GM19035 (cell line): ENCODE measurements at regions not wholly inside any gene's neighbourhood (a gene's known extent, or its start where the extent isn't known, plus 50 kb on each side); places are given as distances from the start of the nearest gene placed in this dataset.

Experiments used
- ATAC-seq: cut with Tn5 transposase; IDR thresholded peaks from one replicate; pipeline ENCODE4 v1.9.1; 2021; ENCODE audit not compliant: unreplicated experiment

GRCh38 chr3:40979962-40980361, 219.3 kb upstream of the CTNNB1 start:
- no peak for ATAC-seq

GRCh38 chr3:40980467-40980866, 218.8 kb upstream of the CTNNB1 start:
- no peak for ATAC-seq

GRCh38 chr3:40985195-40985594, 214.1 kb upstream of the CTNNB1 start:
- ATAC-seq = no peak

- ATAC-seq = no peak
These were observed 210.8 kb upstream of the CTNNB1 start for GRCh38 chr3:40988468-40988867.

- ATAC-seq = no peak
These were observed 209.9 kb upstream of the CTNNB1 start for GRCh38 chr3:40989141-40990061.

GRCh38 chr3:40990062-40990456, 209.2 kb upstream of the CTNNB1 start:
- ATAC-seq = no peak

GRCh38 chr3:40992023-40992422, 207.3 kb upstream of the CTNNB1 start:
- no peak for ATAC-seq

GRCh38 chr3:40994611-40995010, 204.7 kb upstream of the CTNNB1 start:
- ATAC-seq = no peak

GRCh38 chr3:40995271-40995670, 204.0 kb upstream of the CTNNB1 start:
- ATAC-seq = no peak

GRCh38 chr3:40996382-40996781, 202.9 kb upstream of the CTNNB1 start:
- no peak for ATAC-seq

- ATAC-seq = no peak
These were observed 202.2 kb upstream of the CTNNB1 start for GRCh38 chr3:40996827-40997710.

- no peak for ATAC-seq
These were observed 201.4 kb upstream of the CTNNB1 start for GRCh38 chr3:40997711-40998519.

- no peak for ATAC-seq
These were observed 199.6 kb upstream of the CTNNB1 start for GRCh38 chr3:40999682-41000081.

GRCh38 chr3:41000471-41000870, 198.8 kb upstream of the CTNNB1 start:
- ATAC-seq = no peak

GRCh38 chr3:41001556-41001955, 197.7 kb upstream of the CTNNB1 start:
- no peak for ATAC-seq

- ATAC-seq = no peak
These were observed 197.2 kb upstream of the CTNNB1 start for GRCh38 chr3:41002104-41002503.

GRCh38 chr3:41007399-41007798, 191.9 kb upstream of the CTNNB1 start:
- ATAC-seq = no peak

- ATAC-seq = no peak
These were observed 187.5 kb upstream of the CTNNB1 start for GRCh38 chr3:41011854-41012253.

- ATAC-seq = no peak
These were observed 180.4 kb upstream of the CTNNB1 start for GRCh38 chr3:41018855-41019254.

GRCh38 chr3:41024031-41024836, 175.1 kb upstream of the CTNNB1 start:
- ATAC-seq = no peak
